Tibial nerve (tissue), 3 donors: ENCODE measurements at regions not wholly inside any gene's neighbourhood (a gene's known extent, or its start where the extent isn't known, plus 50 kb on each side); places are given as distances from the start of the nearest gene placed in this dataset.
"Not testable (repeated sequence)": the region's sequence is repeated elsewhere in the genome, so short reads cannot be mapped to it uniquely, and the experiment has no call there.

Experiments
- CTCF ChIP-seq, 5 experiments: fragments of 200-600 bp in 3 of 5; fragments of 450-650 bp in 2 of 5; sonication (generic) in 3 of 5; IDR thresholded peaks; one replicate each; pipeline ENCODE4 v1.5.1; 2016 to 2019; ENCODE audit warnings: antibody characterized with exemption in 5 of 5, mild to moderate bottlenecking in 3 of 5, moderate library complexity in 2 of 5
- POLR2A ChIP-seq, 2 donors: fragments of 450-650 bp; IDR thresholded peaks; one replicate each; pipeline ENCODE4 v1.6.1; 2017; ENCODE audit warnings: antibody characterized with exemption in 2 of 2, mild to moderate bottlenecking in 2 of 2, moderate library complexity in 2 of 2

GRCh38 chr17:22200187-22200586, 507.9 kb downstream of the KCNJ18 start:
- not testable (repeated sequence) for TF ChIP-seq CTCF, POLR2A (IDR thresholded peaks at IDR 0.05)
